K562 (cell line): ENCODE measurements at regions not wholly inside any gene's neighbourhood (a gene's known extent, or its start where the extent isn't known, plus 50 kb on each side); places are given as distances from the start of the nearest gene placed in this dataset.

Experiments used
- CREBBP ChIP-seq: IDR thresholded peaks from one replicate; pipeline ENCODE4 v1.6.1; 2012; ENCODE audit warnings: low read depth, mild to moderate bottlenecking, control low read depth, inconsistent platforms, low read length
- KLF16 ChIP-seq: IDR thresholded peaks from 2 replicates; pipeline ENCODE4 v1.6.1; 2016; ENCODE audit warnings: antibody characterized with exemption
- SLC30A9 ChIP-seq: fragments of 250-450 bp; sonication (Bioruptor Pico); IDR thresholded peaks from 2 replicates; pipeline ENCODE4 v1.8.0; 2022; ENCODE audit warnings: mild to moderate bottlenecking, moderate library complexity
- ZNF57 ChIP-seq: fragments of 450-650 bp; formaldehyde crosslinking; IDR thresholded peaks from 2 replicates; pipeline ENCODE4 v1.4.0; 2020; ENCODE audit warnings: mild to moderate bottlenecking, moderate library complexity
- TF ChIP-seq, protein P1 (sequence below), 2 experiments: fragments of 450-650 bp; formaldehyde crosslinking in 1 of 2; IDR thresholded peaks; 2 replicates each; pipeline versions ENCODE4 v1.4.0 to v1.6.1; 2014 to 2020; ENCODE audit warnings: mild to moderate bottlenecking in 2 of 2, borderline replicate concordance in 1 of 2, low read depth in 1 of 2
- TF ChIP-seq, protein P2 (sequence below), 2 experiments: fragments of 450-650 bp; conservative IDR thresholded peaks; 2 replicates each; pipeline ENCODE4 v1.6.1; 2017; ENCODE audit warnings: mild to moderate bottlenecking in 2 of 2, moderate library complexity in 2 of 2
- TF ChIP-seq, protein P3 (sequence below): sonication (generic); formaldehyde crosslinking; IDR thresholded peaks from 2 replicates; pipeline ENCODE4 v1.8.0; 2022; ENCODE audit warnings: mild to moderate bottlenecking, missing genetic modification reagents
- TF ChIP-seq, protein P4 (sequence below): fragments of 250-450 bp; sonication (Bioruptor Pico); IDR thresholded peaks from 2 replicates; pipeline ENCODE4 v1.5.0; 2021
- TF ChIP-seq, protein P5 (sequence below): fragments of 450-650 bp; IDR thresholded peaks from 2 replicates; pipeline ENCODE4 v1.6.1; 2014; ENCODE audit warnings: low read depth, mild to moderate bottlenecking, moderate library complexity, borderline replicate concordance

DNA sequence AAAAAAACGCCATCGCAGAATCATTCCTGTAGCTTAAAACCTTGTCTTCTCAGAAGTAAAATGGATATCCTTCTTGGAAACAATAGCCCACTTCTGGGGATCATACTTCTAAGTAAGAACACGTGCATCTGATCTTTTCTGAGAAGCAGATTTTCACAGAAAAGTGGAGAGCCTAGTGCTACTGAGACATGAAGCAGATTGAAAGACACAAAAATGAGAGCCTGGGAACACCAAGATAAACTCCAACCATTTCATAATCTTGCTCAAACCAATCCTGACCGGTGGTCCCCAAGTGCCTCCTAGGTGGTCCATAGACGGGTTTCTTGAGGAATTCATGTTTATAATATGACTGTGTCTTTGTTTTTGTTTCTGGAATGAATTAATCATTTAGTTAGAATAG is 191.2 kb downstream of the IRS1 start (continued):
- TF ChIP-seq, protein P1, sequence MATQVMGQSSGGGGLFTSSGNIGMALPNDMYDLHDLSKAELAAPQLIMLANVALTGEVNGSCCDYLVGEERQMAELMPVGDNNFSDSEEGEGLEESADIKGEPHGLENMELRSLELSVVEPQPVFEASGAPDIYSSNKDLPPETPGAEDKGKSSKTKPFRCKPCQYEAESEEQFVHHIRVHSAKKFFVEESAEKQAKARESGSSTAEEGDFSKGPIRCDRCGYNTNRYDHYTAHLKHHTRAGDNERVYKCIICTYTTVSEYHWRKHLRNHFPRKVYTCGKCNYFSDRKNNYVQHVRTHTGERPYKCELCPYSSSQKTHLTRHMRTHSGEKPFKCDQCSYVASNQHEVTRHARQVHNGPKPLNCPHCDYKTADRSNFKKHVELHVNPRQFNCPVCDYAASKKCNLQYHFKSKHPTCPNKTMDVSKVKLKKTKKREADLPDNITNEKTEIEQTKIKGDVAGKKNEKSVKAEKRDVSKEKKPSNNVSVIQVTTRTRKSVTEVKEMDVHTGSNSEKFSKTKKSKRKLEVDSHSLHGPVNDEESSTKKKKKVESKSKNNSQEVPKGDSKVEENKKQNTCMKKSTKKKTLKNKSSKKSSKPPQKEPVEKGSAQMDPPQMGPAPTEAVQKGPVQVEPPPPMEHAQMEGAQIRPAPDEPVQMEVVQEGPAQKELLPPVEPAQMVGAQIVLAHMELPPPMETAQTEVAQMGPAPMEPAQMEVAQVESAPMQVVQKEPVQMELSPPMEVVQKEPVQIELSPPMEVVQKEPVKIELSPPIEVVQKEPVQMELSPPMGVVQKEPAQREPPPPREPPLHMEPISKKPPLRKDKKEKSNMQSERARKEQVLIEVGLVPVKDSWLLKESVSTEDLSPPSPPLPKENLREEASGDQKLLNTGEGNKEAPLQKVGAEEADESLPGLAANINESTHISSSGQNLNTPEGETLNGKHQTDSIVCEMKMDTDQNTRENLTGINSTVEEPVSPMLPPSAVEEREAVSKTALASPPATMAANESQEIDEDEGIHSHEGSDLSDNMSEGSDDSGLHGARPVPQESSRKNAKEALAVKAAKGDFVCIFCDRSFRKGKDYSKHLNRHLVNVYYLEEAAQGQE (IDR thresholded peaks at IDR 0.05; ENCODE audit: borderline replicate concordance), result no peak
- TF ChIP-seq, protein P1 (CRISPR knock-in tag; IDR thresholded peaks at IDR 0.05; ENCODE audit: low read depth), result no peak
- TF ChIP-seq SLC30A9 (no peak), ZNF57 (CRISPR knock-in tag) (no peak), KLF16 (no peak), CREBBP (no peak)
- TF ChIP-seq, protein P2, sequence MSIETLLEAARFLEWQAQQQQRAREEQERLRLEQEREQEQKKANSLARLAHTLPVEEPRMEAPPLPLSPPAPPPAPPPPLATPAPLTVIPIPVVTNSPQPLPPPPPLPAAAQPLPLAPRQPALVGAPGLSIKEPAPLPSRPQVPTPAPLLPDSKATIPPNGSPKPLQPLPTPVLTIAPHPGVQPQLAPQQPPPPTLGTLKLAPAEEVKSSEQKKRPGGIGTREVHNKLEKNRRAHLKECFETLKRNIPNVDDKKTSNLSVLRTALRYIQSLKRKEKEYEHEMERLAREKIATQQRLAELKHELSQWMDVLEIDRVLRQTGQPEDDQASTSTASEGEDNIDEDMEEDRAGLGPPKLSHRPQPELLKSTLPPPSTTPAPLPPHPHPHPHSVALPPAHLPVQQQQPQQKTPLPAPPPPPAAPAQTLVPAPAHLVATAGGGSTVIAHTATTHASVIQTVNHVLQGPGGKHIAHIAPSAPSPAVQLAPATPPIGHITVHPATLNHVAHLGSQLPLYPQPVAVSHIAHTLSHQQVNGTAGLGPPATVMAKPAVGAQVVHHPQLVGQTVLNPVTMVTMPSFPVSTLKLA (conservative IDR thresholded peaks at IDR 0.05), result no peak
- TF ChIP-seq, protein P3, sequence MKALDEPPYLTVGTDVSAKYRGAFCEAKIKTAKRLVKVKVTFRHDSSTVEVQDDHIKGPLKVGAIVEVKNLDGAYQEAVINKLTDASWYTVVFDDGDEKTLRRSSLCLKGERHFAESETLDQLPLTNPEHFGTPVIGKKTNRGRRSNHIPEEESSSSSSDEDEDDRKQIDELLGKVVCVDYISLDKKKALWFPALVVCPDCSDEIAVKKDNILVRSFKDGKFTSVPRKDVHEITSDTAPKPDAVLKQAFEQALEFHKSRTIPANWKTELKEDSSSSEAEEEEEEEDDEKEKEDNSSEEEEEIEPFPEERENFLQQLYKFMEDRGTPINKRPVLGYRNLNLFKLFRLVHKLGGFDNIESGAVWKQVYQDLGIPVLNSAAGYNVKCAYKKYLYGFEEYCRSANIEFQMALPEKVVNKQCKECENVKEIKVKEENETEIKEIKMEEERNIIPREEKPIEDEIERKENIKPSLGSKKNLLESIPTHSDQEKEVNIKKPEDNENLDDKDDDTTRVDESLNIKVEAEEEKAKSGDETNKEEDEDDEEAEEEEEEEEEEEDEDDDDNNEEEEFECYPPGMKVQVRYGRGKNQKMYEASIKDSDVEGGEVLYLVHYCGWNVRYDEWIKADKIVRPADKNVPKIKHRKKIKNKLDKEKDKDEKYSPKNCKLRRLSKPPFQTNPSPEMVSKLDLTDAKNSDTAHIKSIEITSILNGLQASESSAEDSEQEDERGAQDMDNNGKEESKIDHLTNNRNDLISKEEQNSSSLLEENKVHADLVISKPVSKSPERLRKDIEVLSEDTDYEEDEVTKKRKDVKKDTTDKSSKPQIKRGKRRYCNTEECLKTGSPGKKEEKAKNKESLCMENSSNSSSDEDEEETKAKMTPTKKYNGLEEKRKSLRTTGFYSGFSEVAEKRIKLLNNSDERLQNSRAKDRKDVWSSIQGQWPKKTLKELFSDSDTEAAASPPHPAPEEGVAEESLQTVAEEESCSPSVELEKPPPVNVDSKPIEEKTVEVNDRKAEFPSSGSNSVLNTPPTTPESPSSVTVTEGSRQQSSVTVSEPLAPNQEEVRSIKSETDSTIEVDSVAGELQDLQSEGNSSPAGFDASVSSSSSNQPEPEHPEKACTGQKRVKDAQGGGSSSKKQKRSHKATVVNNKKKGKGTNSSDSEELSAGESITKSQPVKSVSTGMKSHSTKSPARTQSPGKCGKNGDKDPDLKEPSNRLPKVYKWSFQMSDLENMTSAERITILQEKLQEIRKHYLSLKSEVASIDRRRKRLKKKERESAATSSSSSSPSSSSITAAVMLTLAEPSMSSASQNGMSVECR (CRISPR knock-in tag), result no peak
- TF ChIP-seq, protein P4, sequence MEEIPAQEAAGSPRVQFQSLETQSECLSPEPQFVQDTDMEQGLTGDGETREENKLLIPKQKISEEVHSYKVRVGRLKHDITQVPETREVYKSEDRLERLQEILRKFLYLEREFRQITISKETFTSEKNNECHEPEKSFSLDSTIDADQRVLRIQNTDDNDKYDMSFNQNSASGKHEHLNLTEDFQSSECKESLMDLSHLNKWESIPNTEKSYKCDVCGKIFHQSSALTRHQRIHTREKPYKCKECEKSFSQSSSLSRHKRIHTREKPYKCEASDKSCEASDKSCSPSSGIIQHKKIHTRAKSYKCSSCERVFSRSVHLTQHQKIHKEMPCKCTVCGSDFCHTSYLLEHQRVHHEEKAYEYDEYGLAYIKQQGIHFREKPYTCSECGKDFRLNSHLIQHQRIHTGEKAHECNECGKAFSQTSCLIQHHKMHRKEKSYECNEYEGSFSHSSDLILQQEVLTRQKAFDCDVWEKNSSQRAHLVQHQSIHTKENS (CRISPR knock-in tag), result no peak
- TF ChIP-seq, protein P5, sequence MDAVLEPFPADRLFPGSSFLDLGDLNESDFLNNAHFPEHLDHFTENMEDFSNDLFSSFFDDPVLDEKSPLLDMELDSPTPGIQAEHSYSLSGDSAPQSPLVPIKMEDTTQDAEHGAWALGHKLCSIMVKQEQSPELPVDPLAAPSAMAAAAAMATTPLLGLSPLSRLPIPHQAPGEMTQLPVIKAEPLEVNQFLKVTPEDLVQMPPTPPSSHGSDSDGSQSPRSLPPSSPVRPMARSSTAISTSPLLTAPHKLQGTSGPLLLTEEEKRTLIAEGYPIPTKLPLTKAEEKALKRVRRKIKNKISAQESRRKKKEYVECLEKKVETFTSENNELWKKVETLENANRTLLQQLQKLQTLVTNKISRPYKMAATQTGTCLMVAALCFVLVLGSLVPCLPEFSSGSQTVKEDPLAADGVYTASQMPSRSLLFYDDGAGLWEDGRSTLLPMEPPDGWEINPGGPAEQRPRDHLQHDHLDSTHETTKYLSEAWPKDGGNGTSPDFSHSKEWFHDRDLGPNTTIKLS, result no peak
